ENCODE measurements at regions not wholly inside any gene's neighbourhood (a gene's known extent, or its start where the extent isn't known, plus 50 kb on each side); places are given as distances from the start of the nearest gene placed in this dataset.

DNA sequence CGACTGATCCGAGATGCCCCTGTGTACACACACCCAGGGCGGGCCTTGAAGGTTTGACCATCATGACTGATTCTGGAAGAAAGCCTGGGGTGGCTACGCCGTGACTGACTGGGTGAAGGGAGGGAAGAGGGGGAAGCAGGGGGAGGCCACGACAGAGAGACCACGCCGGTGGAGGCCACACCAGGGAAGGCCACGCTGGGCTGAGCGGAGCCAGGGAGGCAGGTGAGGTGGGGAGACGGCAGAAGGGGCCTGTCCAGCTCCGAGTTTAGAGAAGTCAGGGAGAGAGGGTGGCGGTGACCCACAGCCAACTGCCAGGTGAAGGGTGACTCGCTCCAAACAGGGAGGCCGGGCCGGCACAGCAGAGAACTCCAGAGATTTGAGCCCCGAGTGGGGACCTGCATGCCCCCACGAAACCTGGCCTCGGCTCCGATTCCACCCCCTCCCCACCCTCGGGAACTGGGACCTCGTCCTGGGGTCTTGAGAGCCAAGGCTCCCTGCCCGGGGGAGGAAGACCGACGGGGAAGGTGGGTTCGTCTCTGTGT is 102.6 kb downstream of the PTPRS start:
- DNase-seq (ENCODE audit: low read depth in 4 of 4, low spot score in 2 of 4), result no peak

DNA sequence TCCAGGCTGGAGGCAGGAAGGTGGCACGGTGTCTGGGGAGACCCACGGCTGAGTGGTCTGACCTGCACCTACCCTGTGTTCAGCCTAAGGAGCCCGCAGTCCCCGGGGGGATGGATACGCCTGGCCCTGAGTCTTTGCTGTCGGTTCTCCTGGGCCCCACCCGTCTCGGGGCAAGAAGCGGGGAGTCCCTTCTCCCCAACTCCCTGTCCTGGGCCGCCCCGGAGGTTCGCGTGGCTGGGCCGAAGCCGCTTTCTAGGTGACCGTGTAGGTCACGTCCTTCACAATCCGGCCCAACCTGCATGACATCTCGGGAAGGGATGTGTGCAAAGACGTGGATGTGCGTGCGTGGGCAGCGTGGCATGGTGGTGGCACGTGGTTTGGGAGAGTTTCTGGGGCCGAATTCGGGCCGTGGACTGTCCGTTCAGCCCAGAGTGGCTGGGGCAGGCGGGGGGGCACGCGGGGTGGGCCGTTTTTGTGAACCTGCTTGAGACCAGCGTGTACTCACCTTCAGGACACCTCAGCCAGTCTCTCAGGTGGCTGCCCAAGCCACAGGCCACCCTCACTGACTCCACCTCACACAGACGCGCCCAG is 103.3 kb downstream of the PTPRS start:
- no peak for DNase-seq (ENCODE audit: low read depth in 4 of 4, low spot score in 2 of 4)

DNA sequence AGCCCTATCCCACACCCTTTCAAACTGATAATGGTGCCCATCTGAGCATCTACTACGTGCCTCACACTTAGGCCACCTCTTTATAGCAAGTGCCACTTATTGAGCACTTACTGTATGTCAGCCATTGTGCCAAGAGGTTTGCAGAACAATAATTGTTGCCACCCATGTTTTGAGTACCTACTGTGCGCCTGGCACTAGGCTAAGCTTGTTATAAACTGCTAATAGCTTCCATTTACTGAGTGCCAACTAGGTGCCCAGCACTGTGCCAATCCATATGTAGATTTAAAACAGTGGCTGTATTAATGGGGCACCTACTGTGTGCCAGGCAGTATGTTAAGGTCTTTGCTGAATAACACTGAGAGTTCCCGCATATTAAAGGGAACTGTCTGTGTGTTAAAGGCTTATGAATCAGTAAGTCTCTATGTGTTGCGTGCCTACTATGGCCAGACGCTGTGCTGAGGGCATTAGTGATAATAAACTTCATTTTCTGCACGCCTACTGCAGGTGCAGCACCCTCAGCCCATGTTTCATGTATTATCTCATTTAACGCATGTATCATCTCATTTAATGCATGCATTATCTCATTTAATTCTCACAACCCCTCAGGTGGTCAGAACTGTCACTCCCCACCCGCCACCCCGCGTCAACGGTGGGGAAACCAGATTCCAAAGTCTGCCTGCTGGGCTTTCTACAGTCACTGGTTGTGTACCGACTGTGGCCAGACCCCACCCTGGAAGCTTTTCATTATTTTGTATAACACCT is 105.0 kb downstream of the PTPRS start:
- no peak for DNase-seq (ENCODE audit: low read depth in 4 of 4, low spot score in 2 of 4)

DNA sequence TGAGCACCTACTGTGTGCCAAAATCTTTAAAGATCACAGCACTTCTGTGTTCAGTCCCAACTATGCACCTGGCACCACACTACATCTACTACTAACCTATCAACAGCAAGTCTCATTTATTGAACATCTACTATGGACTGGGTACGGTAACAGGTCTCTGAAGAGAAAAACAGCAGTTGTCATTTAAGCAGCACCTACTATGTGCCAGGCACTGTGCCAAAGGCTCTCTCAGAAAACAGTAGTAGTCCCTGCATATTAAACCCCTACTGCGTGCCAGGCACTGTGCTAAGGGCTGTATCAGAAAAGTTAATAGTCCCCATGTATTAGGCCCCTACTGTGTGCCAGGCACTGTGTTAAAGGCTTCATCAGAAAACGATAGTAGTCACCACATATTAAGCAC is 106.2 kb downstream of the PTPRS start:
- DNase-seq (ENCODE audit: low read depth in 4 of 4, low spot score in 2 of 4), result no peak

DNA sequence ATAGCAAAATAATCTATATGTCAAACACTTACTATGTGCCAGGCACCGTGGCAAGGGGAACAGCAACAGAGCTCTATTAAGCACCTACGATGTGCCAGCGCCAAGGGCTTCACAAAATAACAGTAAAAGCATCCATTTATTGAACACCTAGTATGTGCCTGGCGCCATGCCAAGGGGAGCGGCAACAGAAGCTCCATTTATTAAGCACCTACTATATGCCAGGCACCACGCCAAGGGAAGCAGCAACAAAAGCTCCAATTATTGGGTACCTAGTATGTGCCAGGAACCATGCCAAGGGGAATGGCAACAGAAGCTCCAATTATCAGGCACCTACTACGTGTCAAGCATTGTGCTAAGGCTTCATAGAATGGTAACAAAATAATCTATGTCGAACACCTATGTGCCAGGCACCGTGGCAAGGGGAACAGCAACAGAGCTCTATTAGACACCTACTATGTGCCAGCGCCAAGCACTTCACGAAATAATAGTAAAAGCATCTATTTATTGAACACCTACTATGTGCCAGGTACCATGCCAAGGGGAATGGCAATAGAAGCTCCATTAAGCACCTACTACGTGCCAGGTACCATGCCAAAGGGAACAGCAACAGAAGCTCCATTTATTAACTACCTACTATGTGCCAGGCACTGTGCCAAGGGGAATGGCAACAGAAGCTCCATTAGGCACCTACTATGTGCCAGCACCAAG is 107.7 kb downstream of the PTPRS start:
- DNase-seq (ENCODE audit: low read depth in 4 of 4, low spot score in 2 of 4), result no peak

DNA sequence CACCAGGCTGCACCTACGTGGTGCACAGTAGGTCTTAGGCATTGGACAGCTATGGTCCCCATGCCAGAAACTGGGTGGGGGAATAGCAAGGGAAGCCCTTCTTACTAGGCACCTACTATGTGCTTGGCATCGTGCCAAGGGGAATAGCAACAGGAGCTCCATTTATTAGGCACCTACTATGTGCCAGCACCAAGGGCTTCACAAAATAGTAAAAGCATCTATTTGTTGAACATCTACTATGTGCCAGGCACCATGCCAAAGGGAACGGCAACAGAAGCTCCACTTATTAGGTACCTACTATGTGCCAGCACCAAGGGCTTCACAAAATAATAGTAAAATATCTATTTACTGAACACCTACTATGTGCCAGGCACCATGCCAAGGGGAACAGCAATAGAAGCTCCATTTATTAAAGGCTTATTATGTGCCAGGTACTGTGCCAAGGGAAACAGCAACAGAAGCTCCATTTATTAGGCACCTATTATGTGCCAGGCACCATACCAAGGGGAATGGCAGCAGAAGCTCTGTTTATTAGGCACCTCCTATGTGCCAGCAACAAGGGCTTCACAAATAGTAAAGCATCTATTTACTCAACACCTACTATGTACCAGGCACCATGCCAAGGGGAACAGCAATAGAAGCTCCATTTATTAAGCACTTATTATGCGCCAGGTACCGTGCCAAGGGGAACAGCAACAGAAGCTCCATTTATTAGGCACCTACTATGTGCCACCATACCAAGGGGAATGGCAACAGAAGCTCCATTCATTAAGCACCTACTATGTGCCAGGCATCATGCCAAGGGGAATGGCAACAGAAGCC is 108.5 kb downstream of the PTPRS start:
- no peak for DNase-seq (ENCODE audit: low read depth in 4 of 4, low spot score in 2 of 4)

DNA sequence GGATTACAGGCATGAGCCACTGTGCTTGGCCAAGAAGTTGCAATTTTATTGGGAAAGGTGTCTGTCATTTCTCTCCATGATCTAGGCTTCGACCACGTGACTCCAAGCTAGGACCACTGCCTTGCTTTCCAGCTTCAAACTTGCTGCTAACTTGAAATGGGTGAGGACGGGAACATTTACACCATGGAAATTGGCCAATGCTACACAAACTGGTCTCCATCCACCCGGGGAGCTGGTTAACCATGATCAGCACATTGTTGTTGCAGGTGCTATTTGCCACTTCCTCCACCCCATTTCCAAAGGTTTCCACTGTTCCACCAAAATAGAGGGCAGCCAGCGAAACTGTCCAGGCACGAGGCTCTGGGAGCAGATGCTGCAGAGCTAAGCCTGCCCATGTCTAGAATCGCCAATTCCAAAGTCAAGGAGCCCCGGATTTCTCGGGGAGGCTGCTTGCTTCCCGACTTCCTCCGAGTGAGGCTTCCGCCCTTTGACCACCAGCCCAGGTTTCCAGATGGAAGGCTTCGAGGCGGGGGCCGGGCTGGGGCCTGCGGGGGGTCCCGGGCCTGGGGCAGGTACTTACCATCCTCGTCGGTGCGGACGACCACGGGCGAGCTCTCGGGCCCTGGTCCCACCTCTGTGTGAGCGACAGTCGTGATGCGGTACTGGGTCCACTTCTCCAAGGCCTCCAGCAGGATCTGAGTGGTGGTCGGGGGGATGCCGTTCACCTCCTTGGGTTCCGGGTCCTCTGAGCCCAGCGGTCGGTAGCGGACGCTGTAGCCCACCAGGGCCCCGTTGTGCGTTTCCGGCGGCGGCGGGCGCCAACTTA is 109.7 kb downstream of the PTPRS start:
- no peak for DNase-seq (ENCODE audit: low read depth in 4 of 4, low spot score in 2 of 4)

DNA sequence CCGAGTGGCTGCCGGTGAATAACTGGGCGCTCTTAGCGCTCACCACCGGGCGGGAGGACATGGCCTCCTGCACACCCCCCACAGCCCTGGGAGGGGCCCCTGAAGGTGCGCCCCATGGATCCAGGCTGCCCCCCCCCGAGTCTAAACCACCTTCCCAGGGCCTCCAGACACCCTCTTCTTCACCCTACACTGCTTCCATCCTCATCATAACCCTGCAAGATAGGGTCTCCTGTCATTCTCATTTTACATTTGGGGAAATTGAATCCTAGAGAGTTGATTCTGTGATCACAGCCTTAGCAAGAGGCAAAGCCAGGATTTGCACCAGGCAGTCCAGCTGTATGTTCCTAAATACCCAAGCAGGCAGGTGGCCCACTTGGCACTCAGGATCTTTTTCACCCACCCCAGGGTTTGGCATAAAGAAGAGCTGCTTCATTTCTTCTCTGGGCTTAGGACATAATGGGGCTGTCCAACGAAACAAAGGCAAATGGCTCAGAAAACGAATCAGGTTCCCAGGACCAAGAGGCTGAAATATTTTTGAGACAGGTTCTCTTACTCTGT is 110.8 kb downstream of the PTPRS start:
- DNase-seq (ENCODE audit: low read depth in 4 of 4, low spot score in 2 of 4), result no peak

DNA sequence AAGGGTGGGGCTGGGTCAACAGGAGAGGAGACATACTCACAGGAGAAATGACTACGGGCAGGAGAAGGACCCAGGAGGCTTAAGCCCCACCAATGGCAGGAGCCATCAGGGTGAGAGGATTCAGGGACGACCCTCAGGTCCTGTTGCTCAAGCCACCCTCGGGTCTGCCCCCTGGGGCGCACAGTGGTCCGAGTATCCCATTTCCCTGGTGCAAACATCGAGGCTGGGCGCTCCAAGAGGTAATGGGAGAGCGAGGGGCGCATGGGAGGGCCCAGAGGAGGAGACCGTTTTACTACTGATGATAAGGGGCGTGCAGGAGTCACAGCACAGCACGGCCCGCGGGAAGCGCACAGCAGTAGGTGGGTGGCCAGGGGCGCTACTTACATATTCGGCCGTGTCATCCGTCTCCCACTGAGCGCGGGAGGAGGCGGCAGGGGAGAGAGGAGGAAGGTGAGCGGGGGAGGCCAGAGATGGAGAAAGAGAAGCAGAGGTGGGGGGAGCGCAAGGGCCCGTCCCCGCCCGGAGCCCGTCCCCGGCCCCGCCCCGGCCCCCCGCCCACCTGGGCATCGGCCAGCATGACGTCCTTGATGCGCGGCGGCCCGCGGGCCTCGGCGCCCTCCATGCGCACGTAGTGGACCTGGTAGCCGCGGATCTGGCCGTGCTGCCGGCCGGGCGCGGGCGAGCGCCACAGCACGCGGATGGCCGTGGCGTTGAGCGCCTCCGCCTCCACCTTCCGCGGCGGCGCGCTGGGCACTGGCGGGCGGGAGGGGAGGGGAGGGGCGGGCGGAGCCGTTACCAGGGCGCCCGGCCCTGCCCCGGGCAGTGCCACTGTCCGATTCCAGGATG is 111.5 kb downstream of the PTPRS start:
- DNase-seq (ENCODE audit: low read depth in 4 of 4, low spot score in 2 of 4), result no peak

DNA sequence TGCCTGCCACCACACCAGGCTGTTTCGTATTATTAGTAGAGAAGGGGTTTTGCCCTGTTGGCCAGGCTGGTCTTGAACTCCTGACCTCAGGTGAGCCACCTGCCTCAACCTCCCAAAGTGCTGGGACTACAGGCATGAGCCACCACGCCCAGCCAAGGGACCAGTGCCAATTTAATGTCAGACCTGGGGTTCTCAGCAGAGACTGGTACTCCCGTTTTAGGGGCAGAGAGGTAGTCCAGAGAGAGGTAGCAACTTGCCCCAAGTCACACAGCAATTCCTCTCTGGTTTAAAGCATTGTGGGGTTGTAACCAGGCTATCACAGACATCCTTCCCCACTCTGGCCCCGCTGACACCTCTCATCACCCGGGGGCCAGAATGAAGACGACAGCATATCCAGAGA is 112.1 kb downstream of the PTPRS start:
- DNase-seq (ENCODE audit: low read depth in 4 of 4, low spot score in 2 of 4), result no peak

DNA sequence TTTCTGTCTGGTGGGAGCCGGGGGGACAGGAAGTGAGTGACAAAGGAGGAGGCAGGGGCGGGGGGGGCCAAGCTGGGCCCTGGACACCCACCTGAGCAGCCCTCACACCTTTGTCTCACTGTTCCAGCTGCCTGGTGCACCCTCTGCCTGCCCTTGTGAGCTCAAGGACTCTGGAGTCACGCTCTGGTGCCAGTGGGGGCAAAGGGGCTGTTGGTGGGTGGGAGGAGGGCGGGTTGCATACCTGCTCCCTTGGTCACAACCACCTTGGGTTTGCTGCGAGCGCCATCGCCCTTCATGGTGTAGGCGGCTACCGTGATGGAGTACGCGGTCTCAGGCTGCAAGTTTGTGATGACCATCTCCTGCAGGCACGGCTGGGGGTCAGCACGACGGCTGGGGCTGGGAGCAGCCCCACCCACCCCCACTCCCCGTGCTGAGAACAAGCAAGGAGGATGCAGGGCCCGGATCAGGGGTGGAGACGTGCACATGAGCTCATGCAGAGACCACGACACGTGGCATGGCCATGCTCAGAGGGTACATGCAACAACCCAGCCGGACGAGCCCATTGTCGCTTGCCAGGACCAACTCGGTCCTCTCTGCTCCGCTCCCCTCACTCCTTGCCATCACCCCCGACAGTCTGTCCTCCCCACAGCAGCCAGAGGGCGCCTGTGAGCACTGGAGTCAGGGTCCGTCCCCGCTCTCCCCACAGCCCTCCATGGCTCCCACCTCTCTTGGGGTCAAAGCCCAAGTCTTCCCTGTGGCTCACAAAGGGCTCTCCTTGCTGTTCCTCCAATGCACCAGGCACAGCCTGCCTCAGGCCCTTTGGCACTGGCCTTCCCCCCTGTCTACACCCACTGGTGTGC is 114.9 kb downstream of the PTPRS start:
- DNase-seq (ENCODE audit: low read depth in 4 of 4, low spot score in 2 of 4), result no peak

DNA sequence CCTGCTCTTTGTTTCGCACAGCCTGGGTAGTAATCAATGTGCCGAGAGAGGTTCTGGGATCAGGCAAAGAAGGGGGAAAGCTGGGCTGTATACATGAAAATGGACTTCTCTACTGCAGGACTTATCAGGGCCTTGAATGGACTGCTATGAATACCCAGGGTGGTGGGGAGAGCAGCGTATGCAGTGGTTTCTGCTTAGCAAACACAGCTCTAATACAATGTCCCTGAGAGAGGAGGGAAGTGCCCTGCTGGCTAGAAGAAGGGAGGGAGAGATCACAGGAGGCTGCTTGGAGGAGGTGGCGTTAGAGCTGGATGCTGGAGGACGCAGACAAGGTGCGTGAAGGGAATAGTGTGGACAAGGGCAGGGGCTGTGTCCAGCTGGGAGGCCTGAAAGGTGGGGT is 116.1 kb downstream of the PTPRS start:
- no peak for DNase-seq (ENCODE audit: low read depth in 4 of 4, low spot score in 2 of 4)

DNA sequence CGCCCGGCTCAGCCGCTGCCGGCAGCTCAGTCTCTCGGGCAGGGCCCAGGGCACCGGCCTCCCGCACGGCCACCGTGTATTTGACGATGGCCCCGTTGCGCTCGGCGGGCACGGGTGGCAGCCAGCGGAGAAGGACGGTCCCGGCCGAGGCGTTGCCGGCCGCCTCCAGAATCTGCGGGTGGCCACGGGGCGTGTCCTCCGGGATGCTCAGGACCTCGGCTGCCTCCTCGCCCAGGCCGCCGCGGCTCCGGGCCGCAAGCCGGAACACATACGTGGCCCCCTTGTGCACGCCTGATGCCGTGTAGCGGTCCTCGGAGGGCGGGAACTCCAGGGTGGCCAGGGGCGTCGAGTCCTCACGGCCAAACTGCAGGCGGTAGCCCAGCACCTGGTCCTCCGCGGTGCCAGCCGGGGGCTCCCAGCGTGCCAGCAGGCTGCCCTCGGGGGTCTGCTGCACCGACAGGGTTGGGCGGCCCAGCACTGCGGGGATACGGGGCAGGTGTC is 117.7 kb downstream of the PTPRS start:
- DNase-seq (ENCODE audit: low read depth in 4 of 4, low spot score in 2 of 4), result no peak

DNA sequence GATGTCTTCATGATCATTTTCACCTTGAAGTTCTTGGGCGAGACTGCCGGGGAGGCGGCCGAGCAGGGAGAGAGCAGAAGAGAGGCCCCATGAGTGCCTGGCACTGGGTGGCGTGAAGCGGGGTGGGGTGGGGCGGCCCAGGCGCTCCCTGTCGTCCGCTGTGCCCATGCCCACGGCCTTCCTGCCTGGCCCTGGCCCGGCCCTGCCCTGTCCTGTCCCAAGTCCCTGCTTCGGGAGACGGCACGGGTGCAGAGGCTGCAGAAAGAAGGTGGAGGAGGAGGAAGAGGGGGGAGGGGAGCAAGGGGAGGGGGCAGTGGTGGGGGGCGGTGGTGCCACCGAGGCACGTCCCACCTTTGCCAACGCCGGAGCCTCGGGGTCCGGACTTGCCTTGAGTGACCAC is 118.4 kb downstream of the PTPRS start:
- DNase-seq (ENCODE audit: low read depth in 4 of 4, low spot score in 2 of 4), result no peak

DNA sequence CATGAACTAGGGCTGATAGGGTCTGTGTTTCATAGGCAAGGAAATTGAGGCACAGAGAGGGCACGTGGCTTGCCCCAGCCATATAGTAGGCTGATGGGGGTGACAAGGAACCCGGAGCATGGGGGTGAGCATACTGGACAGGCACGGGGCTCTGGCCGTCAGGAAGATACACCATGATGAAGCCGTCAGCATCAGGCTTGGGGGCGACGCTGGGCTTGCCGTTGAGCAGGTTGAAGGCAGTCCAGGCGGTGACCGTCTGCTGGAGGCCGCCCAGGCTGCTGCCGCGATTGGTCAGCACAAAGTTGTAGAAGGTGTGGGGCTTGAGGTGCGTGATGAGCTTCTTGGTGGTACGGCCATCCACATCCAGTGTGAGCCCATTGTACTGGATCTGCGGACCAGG is 119.7 kb downstream of the PTPRS start:
- no peak for DNase-seq (ENCODE audit: low read depth in 4 of 4, low spot score in 2 of 4)

DNA sequence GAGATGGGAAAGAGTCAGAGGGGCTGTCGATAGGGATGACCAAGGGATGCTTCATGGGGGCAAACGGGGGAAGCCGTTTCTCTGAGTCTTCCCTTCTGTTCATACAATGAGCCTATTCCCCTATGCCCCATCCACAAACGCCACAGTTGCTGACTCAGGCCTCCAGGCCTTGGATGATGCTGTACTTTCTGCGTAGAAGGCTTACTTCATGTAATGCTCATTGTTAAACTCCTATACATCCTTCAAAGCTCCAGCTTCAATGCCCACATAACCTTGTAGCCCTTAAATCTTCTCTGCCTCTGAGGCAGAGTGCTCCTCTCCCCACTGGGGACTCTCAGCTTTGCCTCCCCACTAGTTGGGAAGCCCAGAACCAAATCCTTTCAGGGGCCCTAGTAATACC is 120.3 kb downstream of the PTPRS start:
- DNase-seq (ENCODE audit: low read depth in 4 of 4, low spot score in 2 of 4), result no peak

DNA sequence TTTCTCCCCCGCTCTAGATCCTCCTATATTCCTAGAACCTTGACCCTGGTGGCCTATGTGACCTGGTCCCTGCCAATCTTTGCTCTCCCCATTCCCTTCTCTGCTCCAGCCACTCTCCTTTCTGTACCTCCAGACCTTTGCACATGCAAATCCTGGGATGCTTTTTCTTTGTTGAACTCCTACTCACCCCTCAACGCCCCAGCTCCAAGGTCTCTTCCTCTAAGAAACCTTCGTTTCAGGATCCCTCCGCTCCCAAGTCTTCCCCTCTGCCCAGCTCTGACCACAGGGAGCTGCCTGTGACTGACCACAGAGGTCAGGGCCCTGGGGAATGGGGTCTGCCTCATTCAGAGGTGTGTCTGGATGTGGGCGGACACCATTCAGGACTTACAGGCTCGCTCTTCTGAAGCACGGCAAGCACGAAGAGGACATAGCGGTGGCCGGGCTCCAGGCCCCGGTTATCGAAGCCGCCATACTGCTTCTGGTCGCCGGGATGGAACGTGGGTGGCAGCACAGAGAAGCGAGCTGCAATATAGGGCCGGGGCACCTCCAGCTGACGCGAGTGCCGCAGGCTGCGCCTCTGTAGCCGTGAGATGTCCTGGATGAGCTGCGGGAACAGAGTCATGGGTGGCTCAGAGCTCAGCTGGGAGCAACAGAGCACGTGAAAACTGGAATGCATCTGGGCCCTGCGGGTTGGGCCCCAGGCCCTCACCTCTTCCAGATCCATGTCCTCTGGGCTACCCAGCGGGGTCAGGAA is 120.9 kb downstream of the PTPRS start:
- DNase-seq (ENCODE audit: low read depth in 4 of 4, low spot score in 2 of 4), result no peak

Measured in left renal cortex interstitium (tissue), 4 donors.